ENCODE measurements at regions not wholly inside any gene's neighbourhood (a gene's known extent, or its start where the extent isn't known, plus 50 kb on each side); places are given as distances from the start of the nearest gene placed in this dataset.

GRCh38 chr4:108398316-108398715 lies 222.1 kb upstream of the RPL34 start:
- no peak for DNase-seq

- no peak for DNase-seq
Observed at GRCh38 chr4:108397850-108398249, 222.5 kb upstream of the RPL34 start.

DNA sequence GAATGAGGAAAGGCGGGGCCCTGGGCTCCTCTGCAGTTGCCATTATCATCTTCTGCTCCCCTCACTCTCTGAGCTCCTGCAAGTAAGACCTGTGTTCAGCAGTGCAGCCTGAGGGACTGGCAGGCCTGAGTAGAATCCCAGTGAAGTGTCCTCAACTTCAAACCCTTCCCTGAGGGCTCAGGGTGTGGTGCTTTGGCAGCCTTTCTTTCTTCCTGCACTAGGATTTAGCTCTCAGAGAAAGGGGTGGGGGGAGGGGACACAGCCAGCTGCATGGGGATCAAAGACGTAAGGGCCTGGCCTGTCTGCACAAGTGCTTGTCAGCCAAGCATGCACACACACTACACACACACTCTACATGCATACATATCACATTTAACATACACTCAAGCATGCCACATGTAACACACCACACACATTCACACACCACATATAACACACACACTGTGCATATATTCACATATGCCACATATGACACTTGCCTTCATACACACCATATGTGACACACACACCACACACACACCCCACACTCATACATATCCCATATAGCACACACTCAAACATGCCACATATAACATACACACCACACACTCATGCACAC lies 223.4 kb upstream of the RPL34 start:
- no peak for DNase-seq

DNA sequence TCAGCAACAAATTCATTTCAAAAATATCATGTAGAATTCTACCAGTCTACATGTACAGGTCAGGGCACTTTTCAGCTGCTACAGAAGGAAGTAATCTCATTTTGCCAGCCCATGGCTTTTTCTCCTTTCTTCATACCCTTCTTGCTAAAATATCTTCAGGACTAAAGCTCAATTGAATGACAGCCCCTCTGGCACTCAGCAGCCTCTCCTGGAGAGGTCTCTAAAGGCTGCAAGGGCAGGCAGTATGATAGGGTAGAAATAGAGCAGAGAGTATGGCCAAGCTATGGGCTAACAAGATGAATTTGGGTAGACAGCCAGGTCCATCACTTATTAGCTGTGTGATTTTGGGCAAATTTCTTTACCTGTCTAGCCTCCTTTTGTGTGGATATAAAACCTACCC lies 224.6 kb upstream of the RPL34 start:
- DNase-seq: no peak

- no peak for DNase-seq
Observed at GRCh38 chr4:108393890-108394472, 225.2 kb upstream of the LEF1 start.

DNA sequence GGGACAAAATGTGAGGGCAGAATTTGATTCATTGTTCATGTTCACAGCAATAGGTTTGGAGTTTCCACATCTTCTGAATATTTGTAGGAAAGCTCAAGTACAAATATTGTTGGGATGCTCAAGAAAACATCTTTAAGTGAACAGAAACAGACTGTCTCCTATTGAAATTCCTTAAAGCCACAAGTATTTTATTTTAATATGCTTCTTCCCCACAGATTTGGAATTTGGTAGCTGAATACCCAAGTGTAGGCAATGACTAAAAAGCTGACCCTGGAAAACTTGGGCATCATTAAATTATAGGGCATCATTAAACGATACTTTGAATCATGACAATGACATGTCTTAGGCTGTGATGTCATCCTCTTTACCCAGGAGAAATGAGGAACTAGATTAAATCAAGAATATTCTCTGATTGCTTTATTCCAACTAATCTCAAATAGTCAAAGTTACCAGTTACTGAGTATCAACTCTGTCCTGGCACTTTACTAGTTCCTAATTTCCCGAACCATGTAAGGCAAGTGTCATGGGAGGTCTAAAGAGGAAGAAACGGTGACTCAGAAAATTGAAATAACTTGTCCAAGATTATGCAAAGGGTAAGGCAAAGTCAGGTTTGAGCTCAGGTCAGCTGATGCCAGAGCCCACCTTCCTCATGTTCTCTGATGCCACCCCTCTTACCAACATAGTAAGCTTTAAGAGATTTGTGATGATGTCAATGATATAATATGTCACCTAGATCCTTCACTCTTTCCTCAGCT lies 223.1 kb upstream of the LEF1 start:
- no peak for DNase-seq

DNA sequence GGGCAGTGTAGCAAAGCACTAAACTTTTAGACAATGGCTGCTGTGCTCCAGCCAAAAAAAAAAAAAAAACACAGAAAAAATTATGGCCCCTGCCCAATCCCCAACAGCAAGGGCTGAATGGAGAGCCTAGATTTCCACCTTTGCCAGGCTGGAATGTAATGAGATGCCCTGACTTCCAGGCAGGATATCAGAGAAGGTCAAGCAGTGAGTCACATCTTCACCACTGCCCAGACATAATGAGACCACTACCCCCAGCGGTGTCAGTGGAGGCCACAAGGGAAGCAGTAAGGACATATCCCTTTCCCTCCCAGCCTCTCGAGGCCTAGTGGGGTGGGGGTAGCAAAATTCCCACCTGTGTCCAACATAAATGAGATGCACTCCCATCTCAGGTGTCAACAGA lies 216.3 kb upstream of the LEF1 start:
- DNase-seq: no peak

DNA sequence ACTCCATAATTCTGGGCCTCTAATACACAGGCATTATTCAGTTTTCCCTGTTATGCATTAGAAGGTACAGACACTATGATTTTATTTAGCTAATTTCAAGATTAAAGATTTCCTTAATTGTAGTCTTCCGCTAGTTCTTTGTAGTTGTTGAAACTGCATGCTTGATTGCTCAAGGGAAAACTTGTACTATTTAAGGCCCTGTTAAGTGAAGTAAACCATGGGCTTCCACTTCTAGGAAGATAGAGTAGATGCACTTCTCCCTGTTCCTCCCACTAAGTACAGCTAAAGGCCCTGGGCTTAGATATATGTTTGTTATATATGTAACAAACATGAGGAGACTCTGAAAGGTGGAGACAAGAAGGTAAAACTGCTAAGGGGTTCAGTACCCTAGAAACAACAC lies 215.8 kb upstream of the LEF1 start:
- no peak for DNase-seq

DNA sequence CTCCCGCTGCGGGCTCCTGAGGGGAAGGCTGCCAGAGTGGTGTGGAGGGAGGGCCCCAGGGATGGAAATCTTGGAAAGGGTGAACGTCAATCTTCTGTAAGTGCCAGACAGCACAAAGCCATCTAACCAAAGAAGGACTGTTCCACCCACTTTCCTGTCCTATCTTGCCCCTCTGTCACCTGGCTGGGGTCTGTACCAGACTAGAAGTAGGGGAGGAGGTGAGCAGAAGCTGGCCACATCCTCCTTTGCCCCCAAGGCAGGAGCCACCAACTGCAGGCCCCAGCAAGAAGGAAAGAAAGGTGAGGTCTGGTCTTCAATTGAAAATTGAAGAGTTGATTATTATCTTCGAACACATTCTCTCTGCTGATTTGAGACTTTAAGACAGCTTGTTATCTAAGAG lies 214.4 kb upstream of the LEF1 start:
- DNase-seq: no peak

DNA sequence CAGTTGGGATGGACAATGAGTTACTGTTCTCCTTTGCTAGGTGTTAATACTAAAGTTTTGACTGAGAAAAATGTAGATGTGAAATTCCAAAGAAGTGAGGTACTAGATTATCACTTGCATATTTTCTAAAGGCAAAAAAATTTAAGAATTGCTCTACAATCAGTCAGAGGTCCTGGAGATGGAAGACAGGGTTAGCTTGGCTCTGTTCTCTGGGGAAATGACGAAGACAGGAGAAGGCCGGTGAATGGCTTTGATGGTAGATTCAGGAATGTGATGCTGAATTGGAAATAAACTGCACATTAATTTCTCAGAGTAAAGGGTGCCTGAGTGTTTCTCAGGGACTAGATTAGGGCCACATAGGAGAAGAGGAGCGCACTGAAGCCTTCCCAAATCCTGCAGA lies 214.0 kb upstream of the LEF1 start:
- DNase-seq: no peak

DNA sequence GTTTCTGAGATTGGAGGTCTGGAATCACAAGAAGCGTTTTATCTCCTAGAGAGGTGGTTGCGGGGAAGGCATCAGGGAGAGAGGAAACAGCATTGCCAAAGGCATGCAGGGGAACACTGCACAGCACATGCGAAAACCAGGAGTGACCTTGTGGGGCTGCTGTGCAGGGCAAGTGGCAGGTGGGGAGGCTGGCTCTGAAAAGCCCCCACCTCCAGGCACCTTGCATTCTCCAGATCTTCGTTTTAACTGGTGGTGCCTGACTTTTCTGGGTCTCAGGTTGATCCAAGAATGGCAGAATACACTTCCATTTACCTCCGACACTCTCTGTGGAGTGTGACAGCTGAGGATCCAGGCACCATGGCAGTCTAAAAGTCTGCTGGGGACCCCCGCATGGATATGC lies 209.4 kb upstream of the LEF1 start:
- no peak for DNase-seq

GRCh38 chr4:108377021-108377420 lies 208.3 kb upstream of the LEF1 start:
- DNase-seq: no peak

DNA sequence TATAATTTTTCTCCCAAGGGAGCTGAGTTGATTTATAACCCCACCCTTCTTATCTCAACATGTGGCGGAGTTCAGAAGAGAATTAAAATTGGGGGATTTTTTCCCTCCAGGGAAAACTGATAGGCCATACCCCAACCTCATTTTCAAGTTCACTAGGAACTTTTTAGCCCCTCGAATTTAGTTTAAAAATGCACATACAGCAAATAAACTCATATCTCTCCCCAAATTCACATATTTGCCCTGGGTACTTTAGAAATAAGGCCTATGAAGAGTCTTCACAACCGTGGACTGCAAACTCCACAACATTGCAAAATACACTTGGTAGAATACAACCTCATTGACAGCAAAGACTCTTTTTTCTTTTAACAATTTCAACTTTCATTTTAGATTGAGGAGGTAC lies 206.7 kb upstream of the LEF1 start:
- DNase-seq: no peak

GRCh38 chr4:108372681-108373080 lies 203.9 kb upstream of the LEF1 start:
- DNase-seq: no peak

- no peak for DNase-seq
Observed at GRCh38 chr4:108371282-108371681, 202.6 kb upstream of the LEF1 start.

DNA sequence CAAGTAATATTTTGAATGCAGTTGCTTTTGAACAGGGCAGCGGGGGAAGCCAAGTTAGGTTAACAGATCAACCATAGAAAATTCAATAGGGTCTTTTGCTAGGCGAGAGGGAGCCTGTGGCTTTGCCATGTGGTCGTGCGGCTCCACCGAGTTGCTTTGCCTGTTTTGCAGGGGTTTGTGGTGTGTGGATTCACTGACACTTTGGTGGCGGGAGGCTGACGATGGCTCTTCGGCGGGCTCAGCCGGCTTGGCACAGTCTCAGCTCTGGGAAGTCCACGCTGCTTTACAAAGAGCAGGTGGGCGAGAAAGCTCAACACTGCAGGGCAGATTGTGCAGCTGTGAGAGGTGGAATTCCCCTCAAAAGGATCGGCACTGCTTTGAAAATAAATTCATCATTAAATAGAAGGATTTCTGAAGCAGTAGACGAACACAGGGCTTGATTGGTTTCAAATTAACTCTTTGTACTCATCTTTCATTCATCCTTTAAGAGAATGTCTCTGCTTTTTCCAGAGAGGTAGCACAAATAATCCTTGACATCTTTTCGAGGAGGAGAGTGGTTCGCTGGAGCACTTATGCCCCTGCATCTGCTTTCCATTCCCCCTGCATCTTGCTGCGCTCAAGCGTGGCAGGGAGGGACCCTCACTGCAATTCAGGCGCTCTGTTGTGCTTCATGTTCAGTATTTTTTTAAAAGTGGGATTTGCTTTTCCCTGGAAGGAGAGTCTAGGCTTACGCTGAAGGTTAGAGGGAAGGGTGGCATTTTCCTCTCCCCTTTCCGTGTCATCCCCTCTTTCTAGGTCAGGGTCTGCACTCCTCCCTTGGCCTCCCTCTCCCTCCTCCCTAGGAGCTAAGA lies 201.8 kb upstream of the LEF1 start:
- peak; percentile 67 for DNase-seq

DNA sequence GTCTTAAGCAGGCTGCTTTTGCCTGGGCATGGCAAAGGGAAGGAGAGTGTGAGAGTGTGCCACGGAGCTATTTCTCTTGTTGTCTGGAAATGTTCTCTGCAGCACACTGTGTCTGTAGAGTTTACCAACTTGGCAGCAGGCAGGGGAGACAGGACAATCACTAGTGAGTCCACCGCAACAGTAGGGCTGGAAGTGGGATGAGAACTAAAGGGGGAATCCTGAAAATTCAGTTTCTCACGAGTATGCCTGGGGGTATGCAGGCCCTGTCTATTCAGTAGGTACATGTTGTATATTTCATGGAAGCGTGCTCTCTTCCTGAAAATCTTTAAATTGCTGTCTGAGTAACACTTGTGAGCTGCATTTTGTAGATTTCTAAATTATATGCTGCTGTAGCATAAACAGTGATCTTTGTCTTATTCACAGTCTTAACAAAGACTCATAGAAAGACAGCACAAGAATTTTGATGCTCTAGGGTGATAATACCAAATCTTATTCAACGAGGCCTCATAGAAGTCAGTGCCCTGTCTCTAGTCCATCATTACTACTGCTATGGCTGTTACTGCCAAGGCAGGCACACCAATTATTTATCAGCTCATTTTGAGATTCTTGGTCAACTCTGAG lies 200.4 kb upstream of the LEF1 start:
- DNase-seq: no peak

- no peak for DNase-seq
Observed at GRCh38 chr4:108367751-108368150, 199.0 kb upstream of the LEF1 start.

- DNase-seq: no peak
Observed at GRCh38 chr4:108366716-108367115, 198.0 kb upstream of the LEF1 start.

- DNase-seq: no peak
Observed at GRCh38 chr4:108365551-108365950, 196.8 kb upstream of the LEF1 start.

DNA sequence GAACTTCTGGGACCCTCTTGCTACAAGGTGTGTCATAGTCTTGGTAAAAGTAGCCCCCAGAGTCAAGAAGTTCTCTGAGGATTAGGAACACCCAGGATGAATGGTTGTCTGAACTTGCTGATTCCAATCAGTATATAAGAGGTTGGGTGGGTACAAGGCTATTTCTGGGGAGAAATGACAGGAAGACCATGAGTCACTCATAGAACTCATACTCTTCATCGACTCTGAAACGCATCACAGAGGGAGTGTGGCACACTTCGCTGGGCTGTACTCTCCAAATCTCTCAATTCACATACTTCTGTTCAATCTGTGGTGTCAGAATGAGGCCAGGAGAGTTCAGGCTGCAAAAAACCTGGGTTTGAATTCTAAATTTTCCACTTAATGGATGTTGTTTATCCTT lies 193.2 kb upstream of the LEF1 start:
- DNase-seq: no peak

DNA sequence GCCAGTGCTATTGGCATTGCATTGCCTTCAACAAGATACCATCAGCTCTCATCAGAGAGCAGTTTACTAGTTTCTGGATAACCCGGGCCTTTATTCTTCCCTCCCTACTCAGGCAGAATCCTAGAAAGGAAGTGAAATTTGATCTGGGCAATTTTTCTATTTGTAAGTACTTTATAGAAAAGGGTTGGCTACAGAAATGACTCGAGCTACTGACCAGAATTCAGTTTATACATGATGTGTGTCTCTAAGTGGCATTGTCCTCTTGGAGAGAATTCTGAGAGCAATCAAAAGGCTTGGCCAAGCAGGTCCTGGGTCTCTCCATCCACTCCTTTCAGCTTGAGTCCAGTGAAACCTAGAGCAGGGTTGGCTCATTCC lies 192.7 kb upstream of the LEF1 start:
- DNase-seq: no peak

GRCh38 chr4:108360754-108361445 lies 192.2 kb upstream of the LEF1 start:
- no peak for DNase-seq

Data from NCI-H1092 (cell line).